HuH-7.5 (cell line): ENCODE measurements at regions not wholly inside any gene's neighbourhood (a gene's known extent, or its start where the extent isn't known, plus 50 kb on each side); places are given as distances from the start of the nearest gene placed in this dataset.
A peak's percentile ranks its signal among the peaks of the same experiment; 100 is the strongest.
"Not testable (repeated sequence)": the region's sequence is repeated elsewhere in the genome, so short reads cannot be mapped to it uniquely, and the experiment has no call there.

ENCODE experiments used
- DNase-seq: peaks from one replicate; pipeline ENCODE4 v3.0.0; 2011; ENCODE audit warnings: low spot score

DNA sequence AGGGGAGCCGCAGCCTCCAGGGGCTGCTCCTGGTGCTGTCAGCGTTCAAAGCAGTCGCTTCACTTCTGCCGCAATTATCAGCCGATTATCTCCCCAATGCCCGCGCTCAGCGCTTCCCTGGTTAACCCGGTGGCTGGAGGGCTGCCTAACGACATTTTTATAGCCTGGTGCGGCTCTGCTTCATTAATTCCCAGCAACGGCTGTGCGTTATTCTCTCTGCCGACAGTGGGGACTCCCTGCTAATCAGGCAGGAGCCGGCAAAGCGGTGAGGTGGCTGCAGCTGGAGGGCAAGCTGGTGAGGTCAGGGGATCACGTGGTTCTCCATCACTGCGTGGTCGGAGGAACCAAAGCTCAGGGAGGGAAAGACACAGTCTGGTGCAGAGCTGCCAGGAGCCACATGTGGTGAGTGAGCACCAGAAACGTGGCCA, 62.9 kb downstream of the GLRX5 start:
- no peak for DNase-seq

DNA sequence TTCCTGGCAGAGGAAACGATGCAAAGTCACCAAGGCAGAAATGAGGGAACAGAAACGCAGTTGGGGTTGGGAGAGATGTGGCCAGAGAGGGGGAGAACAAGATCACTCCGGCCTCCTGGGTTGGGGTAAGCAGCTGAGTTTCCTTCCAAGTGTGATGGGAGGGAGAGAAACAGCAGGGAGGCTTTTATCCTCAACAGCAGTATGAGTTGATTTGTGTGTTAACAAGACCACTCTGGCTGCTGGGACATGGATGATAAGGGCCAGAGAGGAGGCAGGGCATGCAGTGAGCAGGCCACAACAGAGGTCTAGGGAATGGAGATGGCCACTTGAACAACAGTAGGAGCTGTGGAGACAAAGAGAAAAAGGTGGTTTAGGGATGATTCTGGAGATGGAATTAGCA, 66.8 kb downstream of the GLRX5 start:
- no peak for DNase-seq

DNA sequence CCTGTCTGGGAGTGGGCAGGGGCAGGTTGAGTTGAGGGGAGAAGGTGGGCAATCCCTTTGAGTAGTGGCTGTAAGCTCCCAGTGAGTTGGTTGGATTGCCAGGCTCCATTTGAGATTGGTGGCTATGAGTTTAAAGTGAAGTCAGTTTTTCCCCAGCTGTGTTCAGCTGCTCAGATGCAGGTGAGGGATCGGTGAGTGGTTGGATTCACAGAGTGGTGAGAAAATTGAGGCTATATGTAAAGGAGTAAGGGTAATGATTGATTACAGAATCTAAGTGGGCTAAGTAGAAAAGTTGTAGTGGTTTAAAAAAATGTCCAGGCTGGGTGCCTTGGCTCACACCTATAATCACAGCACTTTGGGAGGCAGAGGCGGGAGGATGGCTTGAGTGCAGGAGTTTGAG, 68.6 kb downstream of the GLRX5 start:
- DNase-seq: no peak

DNA sequence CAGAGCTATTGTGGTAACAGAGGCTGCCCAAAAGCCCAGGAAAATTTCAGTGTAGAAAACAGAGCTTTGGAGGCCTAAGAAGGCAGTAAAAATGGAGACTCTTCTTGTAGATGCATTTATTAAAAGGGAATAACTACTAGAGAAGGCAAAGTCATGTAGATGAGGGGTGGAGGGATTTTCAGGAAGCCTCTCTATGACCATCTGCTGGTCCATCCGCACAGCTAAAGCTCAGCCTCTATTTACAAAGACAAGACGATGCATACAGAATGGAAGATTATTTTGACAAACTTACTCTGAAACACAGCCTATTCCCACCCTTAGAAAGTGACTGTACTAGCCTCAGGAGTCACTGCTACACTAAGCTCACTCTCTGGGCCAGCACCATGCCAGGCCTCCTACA, 71.4 kb downstream of the GLRX5 start:
- no peak for DNase-seq

DNA sequence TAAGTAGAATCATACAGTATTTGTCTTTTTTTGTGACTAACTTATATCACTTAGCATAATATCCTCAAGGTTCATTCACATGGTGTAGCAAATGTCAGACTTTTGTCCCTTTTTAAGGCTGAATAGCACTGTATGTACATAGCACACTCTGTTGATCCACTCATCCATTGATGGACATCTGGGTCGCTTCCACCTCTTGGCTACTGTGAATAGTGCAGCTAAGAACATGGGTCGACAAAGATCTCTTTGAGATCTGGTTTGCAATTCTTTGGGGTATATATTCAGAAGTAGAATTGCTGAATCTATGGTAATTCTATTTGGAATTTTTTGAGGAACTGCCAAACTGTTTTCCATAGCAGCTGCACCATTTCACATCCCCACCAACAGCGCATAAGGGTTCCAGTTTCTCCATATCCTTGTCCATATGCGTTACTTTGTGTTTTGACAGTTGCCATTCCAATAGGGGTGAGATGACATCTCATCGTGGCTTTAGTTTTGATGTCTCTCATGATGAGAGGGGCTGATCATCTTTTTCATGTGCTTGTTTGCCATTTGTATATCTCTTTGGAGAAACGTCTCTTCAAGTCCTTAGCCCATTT, 73.9 kb downstream of the GLRX5 start:
- no peak for DNase-seq

DNA sequence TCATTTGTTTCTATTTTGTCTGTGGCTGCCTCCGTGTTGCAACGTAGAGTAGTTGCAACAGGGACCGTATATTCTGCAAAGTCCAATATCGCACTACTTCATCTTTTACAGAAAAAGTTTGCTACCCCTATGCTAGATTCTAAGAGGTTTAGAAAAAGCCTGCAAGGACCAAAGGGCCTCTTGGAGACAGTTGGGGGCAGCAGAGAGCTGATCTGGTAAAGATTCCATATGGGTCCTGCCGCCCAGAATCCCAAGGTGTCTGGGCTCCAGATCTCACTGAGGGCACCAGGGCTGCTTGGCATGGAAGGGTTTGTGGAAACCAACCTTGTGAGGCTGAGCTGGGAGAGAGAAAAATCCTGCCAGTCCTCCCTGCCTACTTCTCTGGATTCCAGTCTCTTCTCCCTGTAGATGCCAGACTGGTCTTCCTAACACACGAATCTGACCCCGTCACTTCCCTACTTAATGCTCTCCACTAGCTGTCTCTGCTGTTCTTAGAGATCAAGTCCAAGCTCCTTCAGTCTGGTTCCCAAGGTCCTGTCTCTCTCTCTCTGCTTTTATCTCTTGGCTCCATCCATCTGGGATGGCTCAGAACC, 74.6 kb downstream of the GLRX5 start:
- DNase-seq: peak; percentile 23

DNA sequence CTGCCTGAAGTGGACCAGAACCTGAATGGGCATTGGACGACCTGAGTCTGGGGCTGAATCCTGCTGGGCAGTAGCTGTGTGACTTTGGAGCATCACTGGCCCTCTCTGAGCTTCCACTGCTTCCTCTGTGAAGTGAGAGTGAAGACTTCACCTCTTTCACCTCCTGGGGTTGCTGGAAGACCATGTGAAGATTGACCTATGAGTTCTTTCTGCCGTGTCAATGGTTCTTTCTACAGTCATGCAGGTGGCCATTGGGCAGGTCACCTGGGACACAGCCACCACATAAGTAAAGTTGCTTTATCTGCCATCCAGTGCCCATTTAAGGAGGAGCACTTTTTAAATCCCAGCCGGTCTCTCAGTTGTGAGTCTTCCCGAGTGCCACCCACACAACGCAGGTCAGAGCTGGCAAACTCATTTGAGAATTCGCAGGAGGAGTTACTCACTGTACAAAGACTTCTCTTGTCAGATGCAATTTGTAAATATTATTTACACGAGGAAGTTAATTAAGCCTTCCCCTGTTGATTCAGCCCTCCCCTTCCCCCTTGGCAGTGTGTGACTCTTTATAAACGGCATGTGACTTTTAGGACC, 74.8 kb upstream of the TCL1B start:
- DNase-seq: no peak

DNA sequence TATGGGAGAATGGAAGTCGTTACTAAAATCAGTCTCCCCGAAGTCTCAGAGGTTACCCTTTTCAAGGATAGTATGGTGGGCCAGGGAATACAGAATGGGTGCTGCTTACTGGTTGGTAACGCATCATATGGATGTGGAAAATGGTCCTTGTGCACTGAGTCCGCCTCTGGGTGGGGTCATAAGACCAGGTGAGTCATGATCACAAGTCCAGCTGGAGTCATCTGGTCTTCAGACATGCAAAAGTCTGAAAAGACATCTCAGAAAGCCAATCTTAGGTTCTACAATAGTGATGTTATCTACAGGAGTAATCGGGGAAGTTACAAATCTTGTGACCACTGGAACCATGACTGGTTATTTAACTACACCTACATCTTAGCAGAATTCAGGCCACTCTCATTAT, 71.9 kb upstream of the TCL1B start:
- no peak for DNase-seq

DNA sequence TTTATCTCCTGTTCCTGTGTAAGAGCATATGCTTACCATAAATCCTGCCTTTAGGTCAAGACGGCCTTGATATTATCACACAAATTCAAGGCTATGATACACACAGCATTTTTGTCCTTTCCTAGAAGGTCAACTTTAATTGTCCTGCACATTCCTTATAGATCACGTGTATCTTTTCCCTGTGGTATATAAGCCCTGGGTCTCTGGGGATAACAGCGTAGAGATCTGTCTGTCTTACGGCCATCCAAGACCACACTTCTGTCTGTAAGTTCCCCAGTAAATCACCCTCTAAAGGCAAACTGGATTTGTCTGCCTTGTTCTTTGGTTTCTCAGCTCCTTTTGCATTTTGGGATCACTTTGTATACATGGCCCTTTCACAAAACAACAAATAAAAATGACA, 69.5 kb upstream of the TCL1B start:
- DNase-seq: no peak

DNA sequence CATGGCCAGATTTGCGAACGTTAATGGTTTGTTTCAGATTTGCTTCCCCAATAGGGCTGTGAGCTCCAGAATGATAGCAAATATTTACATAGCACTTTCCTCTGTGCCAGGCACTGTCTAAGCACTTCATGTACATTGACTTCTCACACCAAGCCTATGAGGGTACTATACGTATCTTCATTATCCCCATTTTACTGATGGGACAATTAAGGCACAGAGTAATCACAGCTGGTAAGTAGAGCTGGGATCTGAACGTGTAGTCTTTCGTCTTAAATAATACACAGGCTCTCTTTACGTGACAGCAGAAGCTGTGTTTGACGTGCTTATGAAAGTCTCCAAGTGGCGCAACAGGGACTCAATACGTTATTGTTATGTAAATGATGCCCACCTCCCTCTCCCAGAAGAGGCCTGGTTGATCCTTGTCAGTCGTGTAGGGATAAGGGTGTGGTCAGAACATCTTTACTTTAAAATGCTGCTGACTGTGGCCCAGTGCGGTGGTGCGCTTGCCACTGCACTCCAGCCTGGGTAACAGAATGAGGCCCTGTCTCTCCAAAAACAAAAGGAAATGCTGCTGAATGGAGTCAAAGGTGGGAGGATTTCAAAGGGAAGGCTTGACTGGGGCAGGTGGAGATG, 66.3 kb upstream of the TCL1B start:
- DNase-seq: no peak

DNA sequence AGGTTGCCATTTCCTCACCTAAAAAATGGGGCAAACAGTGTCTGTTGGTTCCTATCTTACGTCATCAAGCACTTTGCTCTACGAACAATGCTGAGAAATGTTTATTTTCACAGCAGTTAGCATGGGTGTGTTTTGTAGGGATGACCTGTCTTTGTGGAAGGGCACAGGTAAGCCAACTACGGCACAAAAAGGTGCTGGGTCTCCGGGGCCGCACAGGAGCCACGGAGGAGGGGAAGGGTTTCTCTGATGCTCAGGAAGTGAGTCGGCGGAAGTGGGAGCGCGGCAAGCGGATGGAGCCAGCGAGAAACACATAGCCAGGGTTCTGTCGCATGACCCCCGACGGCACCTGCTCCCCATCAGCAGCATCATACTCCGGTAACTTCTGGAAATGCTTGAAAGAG, 65.6 kb upstream of the TCL1B start:
- DNase-seq: no peak

DNA sequence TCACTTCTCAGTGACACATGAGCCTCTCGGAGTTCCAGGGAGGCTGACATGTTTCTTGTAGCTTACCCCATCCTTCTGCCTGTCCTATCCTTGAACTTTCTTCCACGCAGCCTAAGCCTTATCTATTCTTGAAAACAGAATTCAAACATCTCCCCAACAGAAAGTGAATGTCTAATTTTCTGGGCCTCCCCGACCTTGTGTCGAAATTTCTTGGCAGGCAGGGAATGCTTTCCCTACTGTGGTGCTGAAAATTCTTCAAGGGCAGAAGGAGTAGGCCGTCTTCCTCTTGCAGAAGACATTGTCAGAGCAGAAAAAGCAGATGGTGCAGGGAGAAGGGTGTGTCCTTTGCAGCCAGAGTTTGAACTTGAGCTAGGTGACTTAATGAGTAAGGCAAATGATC, 63.0 kb upstream of the TCL1B start:
- DNase-seq: no peak

DNA sequence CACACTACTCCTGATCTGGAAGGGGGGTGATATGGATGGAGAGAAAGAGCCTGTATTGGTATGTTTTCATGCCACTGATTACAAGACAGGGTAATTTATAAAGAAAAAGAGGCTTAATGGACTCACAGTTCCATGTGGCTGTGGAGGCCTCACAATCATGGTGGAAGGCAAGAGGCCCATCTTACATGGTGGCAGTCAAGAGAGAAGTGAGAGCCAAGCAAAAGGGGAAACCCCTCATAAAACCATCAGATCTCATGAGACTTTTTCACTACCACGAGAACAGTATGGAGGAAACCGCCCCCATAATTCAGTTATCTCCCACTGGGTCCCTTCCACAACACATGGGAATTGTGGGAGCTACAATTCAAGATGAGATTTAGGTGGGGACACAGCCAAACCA, 60.5 kb upstream of the TCL1B start:
- not testable (repeated sequence) for DNase-seq

DNA sequence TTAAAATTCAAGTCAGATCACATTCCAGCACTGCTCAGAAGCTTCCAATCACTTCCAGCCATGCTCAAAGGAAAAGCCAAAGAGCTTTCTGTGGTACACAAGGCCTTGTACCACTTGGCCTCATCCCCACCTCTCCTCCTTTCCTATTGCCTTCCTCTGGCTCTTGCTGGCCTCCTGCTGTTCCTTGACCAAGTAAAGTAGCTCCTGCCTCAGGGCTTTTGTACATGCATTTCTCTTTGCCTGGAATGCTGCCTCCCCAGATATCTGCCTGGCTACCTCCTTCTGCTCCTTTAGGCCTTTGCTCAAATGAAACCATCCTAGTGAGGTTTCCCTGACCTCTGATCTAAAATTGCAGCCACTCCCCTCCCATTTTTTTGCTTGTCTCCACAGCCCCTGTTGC, 51.2 kb upstream of the TCL1B start:
- no peak for DNase-seq
